ENCODE measurements at regions not wholly inside any gene's neighbourhood (a gene's known extent, or its start where the extent isn't known, plus 50 kb on each side); places are given as distances from the start of the nearest gene placed in this dataset.
"Not testable (repeated sequence)": the region's sequence is repeated elsewhere in the genome, so short reads cannot be mapped to it uniquely, and the experiment has no call there.

DNA sequence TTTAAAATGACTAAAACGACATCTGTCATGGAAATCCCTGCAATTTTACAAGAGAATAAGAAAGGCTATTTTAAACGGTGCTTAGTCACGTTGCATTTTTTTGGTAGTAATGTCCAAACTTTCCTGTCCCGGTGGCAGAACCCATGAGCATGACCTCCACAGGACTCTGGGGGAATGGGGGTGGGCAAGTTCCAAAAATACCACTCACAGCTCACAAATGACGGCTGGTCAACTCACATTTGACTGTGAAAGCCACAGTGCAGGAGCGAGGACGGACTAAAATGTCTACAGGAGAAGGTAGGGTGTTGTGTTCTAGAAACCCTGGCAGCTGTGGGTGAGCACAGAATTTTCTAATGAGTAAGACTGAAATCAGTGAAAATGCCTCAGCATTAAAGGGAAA is 331.5 kb downstream of the BCL2L11 start:
- H3K9ac ChIP-seq (ENCODE audit: extremely low read depth, low read length, poor library complexity, severe bottlenecking); H3K9me3 ChIP-seq (ENCODE audit: control insufficient read depth, low read length); H3K4me3 Mint-ChIP-seq; H3K27me3 Mint-ChIP-seq (ENCODE audit: insufficient read depth); H3K27ac Mint-ChIP-seq; DNase-seq; H3K9me3 Mint-ChIP-seq; H3K27ac ChIP-seq (ENCODE audit: low read depth, low read length); H3K4me3 ChIP-seq (ENCODE audit: low read length); H3K36me3 ChIP-seq (ENCODE audit: control insufficient read depth, insufficient read depth, low read length); H3K4me1 Mint-ChIP-seq; H3K27me3 ChIP-seq (ENCODE audit: control insufficient read depth, insufficient read depth, low read length, poor library complexity, severe bottlenecking); H3K4me1 ChIP-seq (ENCODE audit: control insufficient read depth, insufficient read depth, low read length); H3K36me3 Mint-ChIP-seq (ENCODE audit: low read depth): not testable (repeated sequence)
- no CpG with 5 or more reads among the region's 7 CpGs for WGBS, 2 experiments (ENCODE audit: insufficient coverage in 1 of 2, insufficient read length in 1 of 2)

DNA sequence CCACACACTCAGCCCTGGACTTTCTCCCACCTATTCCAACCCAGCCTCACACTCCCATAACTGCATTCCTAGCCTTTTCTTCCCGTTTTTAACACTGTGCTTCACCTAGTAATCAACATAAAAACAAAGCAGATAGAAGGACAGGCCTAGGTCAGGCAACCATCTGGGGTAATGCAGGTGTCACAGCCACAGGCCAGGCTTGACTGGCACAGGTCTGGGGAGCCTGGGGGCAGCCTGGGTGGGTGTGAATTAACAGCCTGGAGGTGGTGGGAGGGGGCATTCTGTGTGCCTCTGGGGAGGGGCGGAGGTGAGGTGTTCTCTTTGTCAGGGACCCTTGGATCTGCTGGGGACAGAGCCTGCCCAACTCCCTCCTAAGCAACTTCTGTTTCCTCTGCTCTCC is 332.6 kb downstream of the BCL2L11 start:
- DNase-seq; H3K27me3 ChIP-seq (ENCODE audit: control insufficient read depth, insufficient read depth, low read length, poor library complexity, severe bottlenecking); H3K27ac ChIP-seq (ENCODE audit: low read depth, low read length); H3K27ac Mint-ChIP-seq; H3K36me3 Mint-ChIP-seq (ENCODE audit: low read depth); H3K4me1 ChIP-seq (ENCODE audit: control insufficient read depth, insufficient read depth, low read length); H3K4me3 Mint-ChIP-seq; H3K9me3 ChIP-seq (ENCODE audit: control insufficient read depth, low read length); H3K4me3 ChIP-seq (ENCODE audit: low read length); H3K27me3 Mint-ChIP-seq (ENCODE audit: insufficient read depth); H3K4me1 Mint-ChIP-seq; H3K9ac ChIP-seq (ENCODE audit: extremely low read depth, low read length, poor library complexity, severe bottlenecking); H3K9me3 Mint-ChIP-seq; H3K36me3 ChIP-seq (ENCODE audit: control insufficient read depth, insufficient read depth, low read length): not testable (repeated sequence)
- WGBS, 2 experiments (ENCODE audit: insufficient coverage in 1 of 2, insufficient read length in 1 of 2): no CpG with 5 or more reads among the region's 2 CpGs

DNA sequence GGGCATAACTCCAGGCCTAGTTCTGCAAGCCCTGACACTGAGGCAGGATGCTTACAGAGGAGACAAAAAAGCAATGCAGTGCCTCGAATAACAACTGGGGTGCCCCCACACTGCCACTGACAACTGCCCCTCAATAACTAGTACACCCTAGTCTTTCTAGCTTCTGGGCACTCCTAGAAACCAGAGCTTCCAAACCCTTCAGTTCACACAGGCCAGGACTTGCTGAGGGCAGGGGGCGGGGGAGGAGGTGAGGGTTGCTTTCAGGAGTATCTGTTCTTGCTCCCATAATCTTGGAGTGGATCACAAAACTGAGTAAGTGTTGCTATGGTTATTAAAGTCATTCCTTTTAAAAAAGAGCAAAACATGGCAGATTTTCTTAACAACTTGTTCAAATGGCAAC is 333.1 kb downstream of the BCL2L11 start:
- H3K9me3 ChIP-seq (ENCODE audit: control insufficient read depth, low read length); H3K36me3 Mint-ChIP-seq (ENCODE audit: low read depth); H3K4me3 ChIP-seq (ENCODE audit: low read length); H3K4me1 ChIP-seq (ENCODE audit: control insufficient read depth, insufficient read depth, low read length); H3K27ac ChIP-seq (ENCODE audit: low read depth, low read length); DNase-seq; H3K9ac ChIP-seq (ENCODE audit: extremely low read depth, low read length, poor library complexity, severe bottlenecking); H3K4me1 Mint-ChIP-seq; H3K27me3 Mint-ChIP-seq (ENCODE audit: insufficient read depth); H3K36me3 ChIP-seq (ENCODE audit: control insufficient read depth, insufficient read depth, low read length); H3K27me3 ChIP-seq (ENCODE audit: control insufficient read depth, insufficient read depth, low read length, poor library complexity, severe bottlenecking); H3K4me3 Mint-ChIP-seq; H3K27ac Mint-ChIP-seq; H3K9me3 Mint-ChIP-seq: not testable (repeated sequence)
- WGBS, 2 experiments (ENCODE audit: insufficient coverage in 1 of 2, insufficient read length in 1 of 2): no CpG with 5 or more reads among the region's 2 CpGs

DNA sequence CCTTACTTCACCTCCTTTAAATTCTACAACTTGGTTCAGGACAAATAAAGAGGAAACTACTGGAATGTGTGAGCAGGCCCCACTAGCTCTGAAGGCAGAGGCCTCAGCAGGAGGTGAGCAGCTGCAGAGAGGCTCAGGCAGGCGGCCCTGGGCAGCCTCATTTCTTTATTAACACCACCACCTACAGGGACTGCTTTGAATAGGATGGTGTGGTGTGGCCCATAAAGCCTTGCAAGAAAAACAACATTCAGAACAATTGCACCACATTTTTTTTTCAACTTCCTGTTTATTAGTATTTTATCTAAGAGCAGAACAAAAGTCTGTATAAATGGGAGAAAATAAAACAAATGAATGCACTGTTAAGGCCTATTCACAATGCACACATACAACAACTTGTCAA is 333.7 kb downstream of the BCL2L11 start:
- no CpG with 5 or more reads among the region's 1 CpG for WGBS, 2 experiments (ENCODE audit: insufficient coverage in 1 of 2, insufficient read length in 1 of 2)
- H3K36me3 Mint-ChIP-seq (ENCODE audit: low read depth); H3K36me3 ChIP-seq (ENCODE audit: control insufficient read depth, insufficient read depth, low read length); H3K27me3 ChIP-seq (ENCODE audit: control insufficient read depth, insufficient read depth, low read length, poor library complexity, severe bottlenecking); H3K4me3 ChIP-seq (ENCODE audit: low read length); H3K27me3 Mint-ChIP-seq (ENCODE audit: insufficient read depth); H3K9me3 ChIP-seq (ENCODE audit: control insufficient read depth, low read length); H3K27ac Mint-ChIP-seq; H3K4me1 ChIP-seq (ENCODE audit: control insufficient read depth, insufficient read depth, low read length); H3K4me1 Mint-ChIP-seq; H3K27ac ChIP-seq (ENCODE audit: low read depth, low read length); H3K9me3 Mint-ChIP-seq; H3K4me3 Mint-ChIP-seq; H3K9ac ChIP-seq (ENCODE audit: extremely low read depth, low read length, poor library complexity, severe bottlenecking): not testable (repeated sequence)
- DNase-seq: peak; percentile 45
- TF ChIP-seq, protein P1, sequence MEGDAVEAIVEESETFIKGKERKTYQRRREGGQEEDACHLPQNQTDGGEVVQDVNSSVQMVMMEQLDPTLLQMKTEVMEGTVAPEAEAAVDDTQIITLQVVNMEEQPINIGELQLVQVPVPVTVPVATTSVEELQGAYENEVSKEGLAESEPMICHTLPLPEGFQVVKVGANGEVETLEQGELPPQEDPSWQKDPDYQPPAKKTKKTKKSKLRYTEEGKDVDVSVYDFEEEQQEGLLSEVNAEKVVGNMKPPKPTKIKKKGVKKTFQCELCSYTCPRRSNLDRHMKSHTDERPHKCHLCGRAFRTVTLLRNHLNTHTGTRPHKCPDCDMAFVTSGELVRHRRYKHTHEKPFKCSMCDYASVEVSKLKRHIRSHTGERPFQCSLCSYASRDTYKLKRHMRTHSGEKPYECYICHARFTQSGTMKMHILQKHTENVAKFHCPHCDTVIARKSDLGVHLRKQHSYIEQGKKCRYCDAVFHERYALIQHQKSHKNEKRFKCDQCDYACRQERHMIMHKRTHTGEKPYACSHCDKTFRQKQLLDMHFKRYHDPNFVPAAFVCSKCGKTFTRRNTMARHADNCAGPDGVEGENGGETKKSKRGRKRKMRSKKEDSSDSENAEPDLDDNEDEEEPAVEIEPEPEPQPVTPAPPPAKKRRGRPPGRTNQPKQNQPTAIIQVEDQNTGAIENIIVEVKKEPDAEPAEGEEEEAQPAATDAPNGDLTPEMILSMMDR (conservative IDR thresholded peaks at IDR 0.05): peak; percentile 53

DNA sequence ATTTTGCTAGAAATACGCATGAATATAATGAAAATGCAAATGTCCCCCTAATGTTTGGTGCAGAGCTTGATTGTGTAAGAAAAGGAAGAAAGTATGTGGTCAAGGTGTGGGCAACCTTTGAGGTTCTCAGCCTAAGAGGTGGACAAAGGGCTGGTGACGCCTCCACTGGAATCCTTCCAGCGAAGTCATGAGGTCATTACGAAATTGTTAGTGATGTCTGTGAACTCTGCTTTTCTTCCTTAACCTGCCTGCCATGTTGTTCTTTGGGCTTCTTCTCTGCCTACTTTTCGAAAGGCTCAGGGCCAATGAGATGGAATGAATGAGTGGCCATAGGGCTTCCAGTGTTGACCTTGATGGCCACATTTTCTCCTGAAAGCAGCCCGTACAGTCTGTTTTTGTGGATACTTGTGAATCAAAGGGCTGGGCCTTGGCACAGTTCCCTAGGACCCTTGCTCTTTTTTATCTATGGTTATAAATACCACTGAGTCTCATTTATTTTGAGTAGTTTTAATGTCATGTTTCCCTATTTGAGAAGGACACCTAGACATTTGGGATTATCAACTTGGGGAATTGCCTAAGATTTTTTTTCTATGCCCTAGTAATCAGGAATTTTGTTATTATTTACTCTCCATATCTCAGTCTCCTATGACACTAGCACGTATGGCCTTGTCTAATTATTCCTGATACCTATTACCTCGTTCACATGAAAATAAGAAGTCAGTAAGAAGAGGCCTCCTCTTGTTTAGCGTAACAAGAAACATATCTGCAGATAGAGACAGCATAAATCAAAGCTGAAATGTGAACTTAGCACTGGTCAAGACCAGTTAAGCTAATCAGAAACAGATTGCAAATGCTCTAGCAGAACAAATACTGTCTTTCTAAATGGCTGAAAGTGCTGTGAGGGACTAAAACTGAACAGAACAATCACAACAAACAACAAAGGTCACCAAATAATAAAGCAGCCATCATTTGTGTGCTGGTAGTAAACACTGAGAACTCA is 334.6 kb downstream of the BCL2L11 start:
- not testable (repeated sequence) for H3K27ac Mint-ChIP-seq; H3K9me3 Mint-ChIP-seq; H3K9ac ChIP-seq (ENCODE audit: extremely low read depth, low read length, poor library complexity, severe bottlenecking); DNase-seq; H3K27me3 Mint-ChIP-seq (ENCODE audit: insufficient read depth); H3K27me3 ChIP-seq (ENCODE audit: control insufficient read depth, insufficient read depth, low read length, poor library complexity, severe bottlenecking); H3K4me3 Mint-ChIP-seq; H3K27ac ChIP-seq (ENCODE audit: low read depth, low read length); H3K36me3 Mint-ChIP-seq (ENCODE audit: low read depth); H3K9me3 ChIP-seq (ENCODE audit: control insufficient read depth, low read length); H3K36me3 ChIP-seq (ENCODE audit: control insufficient read depth, insufficient read depth, low read length); H3K4me3 ChIP-seq (ENCODE audit: low read length); H3K4me1 ChIP-seq (ENCODE audit: control insufficient read depth, insufficient read depth, low read length); H3K4me1 Mint-ChIP-seq
- WGBS, 2 experiments (ENCODE audit: insufficient coverage in 1 of 2, insufficient read length in 1 of 2): 94 to 97% methylated on average over 3 to 6 of the region's 9 CpGs

DNA sequence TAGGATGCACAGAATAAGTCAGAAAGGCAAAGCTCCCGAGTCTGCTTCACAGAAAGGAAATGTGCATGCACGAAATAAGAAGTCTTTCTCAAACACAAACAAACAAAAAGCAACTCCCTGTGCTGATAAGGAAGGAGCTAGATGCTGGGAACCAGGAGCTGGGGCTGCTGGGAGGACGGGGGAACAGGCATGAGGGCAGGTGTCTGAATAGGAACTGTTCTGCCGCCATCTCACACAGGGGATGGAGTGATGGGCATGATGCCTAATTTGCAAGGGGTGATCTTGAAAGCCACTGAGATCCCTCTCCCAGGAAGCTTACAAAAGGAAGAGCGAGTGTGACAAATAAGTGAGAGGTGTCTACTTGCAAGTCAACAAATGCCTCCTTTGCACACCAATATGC is 336.5 kb downstream of the BCL2L11 start:
- not testable (repeated sequence) for H3K27ac Mint-ChIP-seq; H3K4me3 ChIP-seq (ENCODE audit: low read length); H3K27ac ChIP-seq (ENCODE audit: low read depth, low read length); H3K27me3 ChIP-seq (ENCODE audit: control insufficient read depth, insufficient read depth, low read length, poor library complexity, severe bottlenecking); H3K9me3 Mint-ChIP-seq; H3K9me3 ChIP-seq (ENCODE audit: control insufficient read depth, low read length); H3K36me3 Mint-ChIP-seq (ENCODE audit: low read depth); H3K4me1 ChIP-seq (ENCODE audit: control insufficient read depth, insufficient read depth, low read length); H3K4me1 Mint-ChIP-seq; H3K9ac ChIP-seq (ENCODE audit: extremely low read depth, low read length, poor library complexity, severe bottlenecking); H3K4me3 Mint-ChIP-seq; H3K27me3 Mint-ChIP-seq (ENCODE audit: insufficient read depth); H3K36me3 ChIP-seq (ENCODE audit: control insufficient read depth, insufficient read depth, low read length)
- DNase-seq: peak; percentile 26
- 83 to 98% methylated on average over 1 to 2 of the region's 5 CpGs for WGBS, 2 experiments (ENCODE audit: insufficient coverage in 1 of 2, insufficient read length in 1 of 2)
